K562 (cell line): ENCODE measurements at regions not wholly inside any gene's neighbourhood (a gene's known extent, or its start where the extent isn't known, plus 50 kb on each side); places are given as distances from the start of the nearest gene placed in this dataset.

Experiments
- ATAC-seq: fragments of 200-7000 bp; cut with Tn5 transposase; 3 replicates; pipeline ENCODE4 v1.9.1; 2020; ENCODE audit warnings: moderate library complexity
- BruUV-seq: library from RNA; stranded (reverse); fragments of 400-500 nt; replicated peaks from 2 replicates; lab custom pipeline; 2021; lab: Mats Ljungman, UMichigan
- CTCF ChIA-PET: fragments of 300-600 bp; formaldehyde crosslinking; extraction: SDS; loops from one replicate; lab custom pipeline; 2021; ENCODE audit warnings: low intra/inter-chr PET ratio; lab: Yijun Ruan, JAX
- POLR2A ChIA-PET: fragments of 300-600, 350-650 bp; sonication (Branson Sonifier 250); formaldehyde crosslinking; extraction: SDS; loops from one replicate; lab custom pipeline; 2021; ENCODE audit warnings: antibody characterized with exemption, inconsistent platforms; lab: Yijun Ruan, JAX
- DNase-seq, 4 experiments: peaks; one replicate each; pipeline versions ENCODE4 v3.0.0 to v3.0.0-alpha.2; 2011 to 2018; ENCODE audit warnings: low spot score in 3 of 4, mixed read lengths in 3 of 4; ENCODE audit errors: extremely low read depth in 1 of 4
- FAIRE-seq: peaks from 2 replicates; lab custom pipeline; 2011; peaks lifted over from hg19 to GRCh38; lab: Jason Lieb, UNC
- H2AFZ ChIP-seq: 2 replicates; pipeline ENCODE4 v1.6.0; 2011; ENCODE audit warnings: low read depth, low read length, control low read depth, inconsistent platforms
- H3K27ac ChIP-seq: fragments of 200-600 bp; 3 replicates; pipeline ENCODE4 v1.8.0; 2011; ENCODE audit warnings: low read depth, mild to moderate bottlenecking, control low read depth, inconsistent platforms, low read length, moderate library complexity, mixed read lengths; ENCODE audit errors: extremely low read depth
- H3K27me3 ChIP-seq, 2 experiments: fragments of 300-600 bp in 1 of 2; 2 replicates in 1 of 2; 3 replicates in 1 of 2; pipeline versions ENCODE4 v1.6.0 to v1.8.0; 2011; ENCODE audit warnings: inconsistent platforms in 2 of 2, low read length in 2 of 2, mild to moderate bottlenecking in 1 of 2, mixed read lengths in 1 of 2, moderate library complexity in 1 of 2; ENCODE audit not compliant: control insufficient read depth in 2 of 2, insufficient read depth in 2 of 2
- H3K36me3 ChIP-seq: fragments of 300-600 bp; 3 replicates; pipeline ENCODE4 v1.8.0; 2011; ENCODE audit warnings: mild to moderate bottlenecking, low read length, inconsistent platforms; ENCODE audit not compliant: control insufficient read depth, insufficient read depth
- H3K4me1 ChIP-seq, 2 experiments: fragments of 200-600 bp in 1 of 2; replicated peaks in 1 of 2; 2 replicates in 1 of 2; 3 replicates in 1 of 2; pipeline versions ENCODE4 v1.5.1 to v1.8.0; 2011; ENCODE audit warnings: inconsistent platforms in 2 of 2, low read length in 2 of 2, mild to moderate bottlenecking in 1 of 2, mixed read lengths in 1 of 2, moderate library complexity in 1 of 2; ENCODE audit not compliant: control insufficient read depth in 2 of 2, insufficient read depth in 2 of 2
- H3K4me2 ChIP-seq: 2 replicates; pipeline ENCODE4 v1.6.1; 2011; ENCODE audit warnings: low read length, control low read depth, inconsistent platforms, mixed read lengths; ENCODE audit not compliant: insufficient read depth
- H3K4me3 ChIP-seq: fragments of 200-600 bp; sonication (generic), shearing (Covaris generic); 2 replicates; pipeline ENCODE4 v1.5.1; 2016; ENCODE audit warnings: control low read depth, inconsistent platforms
- H3K79me2 ChIP-seq: fragments of 200-600 bp; 3 replicates; pipeline ENCODE4 v1.8.0; 2011; ENCODE audit warnings: low read length, inconsistent platforms; ENCODE audit not compliant: control insufficient read depth, insufficient read depth
- H3K9ac ChIP-seq, 2 experiments: 2 replicates each; pipeline versions ENCODE4 v1.6.0 to v1.6.1; 2011; ENCODE audit warnings: low read depth in 2 of 2, low read length in 2 of 2, control low read depth in 1 of 2, inconsistent platforms in 1 of 2, mild to moderate bottlenecking in 1 of 2, mixed read lengths in 1 of 2; ENCODE audit not compliant: insufficient read depth in 1 of 2
- H3K9me1 ChIP-seq: one replicate; pipeline ENCODE4 v1.6.0; 2011; ENCODE audit warnings: inconsistent platforms, mild to moderate bottlenecking, low read length, moderate library complexity; ENCODE audit not compliant: control insufficient read depth, insufficient read depth
- H3K9me3 ChIP-seq: replicated peaks from 2 replicates; pipeline ENCODE4 v1.5.1; 2011; ENCODE audit warnings: low read depth, low read length, inconsistent platforms; ENCODE audit not compliant: control insufficient read depth, insufficient read depth
- H4K20me1 ChIP-seq: replicated peaks from 2 replicates; pipeline ENCODE4 v1.6.1; 2011; ENCODE audit warnings: low read length, inconsistent platforms, mixed read lengths; ENCODE audit not compliant: control insufficient read depth, insufficient read depth
- BRD4 ChIP-seq: fragments of 200-600 bp; sonication (generic); IDR thresholded peaks from 2 replicates; pipeline ENCODE4 v1.6.1; 2017; ENCODE audit warnings: inconsistent platforms
- BRD9 ChIP-seq: fragments of 450-650 bp; IDR thresholded peaks from 2 replicates; pipeline ENCODE4 v1.6.1; 2018; ENCODE audit warnings: low read depth; ENCODE audit not compliant: partially characterized antibody
- EP400 ChIP-seq: fragments of 450-650 bp; IDR thresholded peaks from 2 replicates; pipeline ENCODE4 v1.6.1; 2017; ENCODE audit warnings: antibody characterized with exemption, mild to moderate bottlenecking, moderate library complexity
- NCOA2 ChIP-seq, 2 experiments: fragments of 450-650 bp; IDR thresholded peaks; 2 replicates each; pipeline ENCODE4 v1.6.1; 2018; ENCODE audit warnings: mild to moderate bottlenecking in 2 of 2, moderate library complexity in 1 of 2; ENCODE audit not compliant: partially characterized antibody in 2 of 2
- RBM34 ChIP-seq: fragments of 200-400 bp; formaldehyde crosslinking; IDR thresholded peaks from 2 replicates; pipeline ENCODE4 v1.6.1; 2018; ENCODE audit warnings: low read length, borderline replicate concordance; ENCODE audit not compliant: insufficient read depth
- ZKSCAN1 ChIP-seq: fragments of 150-350 bp; IDR thresholded peaks from 2 replicates; pipeline ENCODE4 v1.6.1; 2016; ENCODE audit warnings: low read depth, low read length
- ZNF764 ChIP-seq: fragments of 250-450 bp; sonication (Bioruptor Pico); IDR thresholded peaks from 2 replicates; pipeline ENCODE4 v1.4.0; 2020; ENCODE audit warnings: low read depth, mild to moderate bottlenecking, moderate library complexity
- WGBS: fragments of 100-300 bp; shearing (Covaris generic); methylation state at CpG from one replicate; pipeline ENCODE4 v1.1.6; 2016; ENCODE audit warnings: low coverage, mixed read lengths; ENCODE audit not compliant: insufficient coverage; ENCODE audit errors: missing lambda C conversion rate; 5-methylcytosine and 5-hydroxymethylcytosine counted together
- in situ Hi-C: fragments of 300-500 bp; cut with MboI; formaldehyde crosslinking; loops from 4 replicates; pipeline ENCODE4 v1.15.0; 2018; ENCODE audit warnings: inconsistent platforms, mixed read lengths
- intact Hi-C: fragments of 100-400 bp; cut with micrococcal nuclease; formaldehyde crosslinking; loops from 2 replicates; pipeline ENCODE4 v1.14.2; 2022
- TF ChIP-seq, protein P1 (sequence below): fragments of 250-450 bp; sonication (Bioruptor Pico); IDR thresholded peaks from 2 replicates; pipeline ENCODE4 v1.5.0; 2021; ENCODE audit warnings: mild to moderate bottlenecking, borderline replicate concordance
- TF ChIP-seq, protein P2 (sequence below), 2 experiments: fragments of 450-650 bp; conservative IDR thresholded peaks; 2 replicates each; pipeline ENCODE4 v1.6.1; 2017; ENCODE audit warnings: mild to moderate bottlenecking in 2 of 2, moderate library complexity in 2 of 2
- TF ChIP-seq, protein P3 (sequence below): fragments of 200-800 bp; sonication (Bioruptor generic); IDR thresholded peaks from 2 replicates; pipeline ENCODE4 v1.6.1; 2016; ENCODE audit warnings: missing genetic modification characterization, missing compliant biosample characterization

DNA sequence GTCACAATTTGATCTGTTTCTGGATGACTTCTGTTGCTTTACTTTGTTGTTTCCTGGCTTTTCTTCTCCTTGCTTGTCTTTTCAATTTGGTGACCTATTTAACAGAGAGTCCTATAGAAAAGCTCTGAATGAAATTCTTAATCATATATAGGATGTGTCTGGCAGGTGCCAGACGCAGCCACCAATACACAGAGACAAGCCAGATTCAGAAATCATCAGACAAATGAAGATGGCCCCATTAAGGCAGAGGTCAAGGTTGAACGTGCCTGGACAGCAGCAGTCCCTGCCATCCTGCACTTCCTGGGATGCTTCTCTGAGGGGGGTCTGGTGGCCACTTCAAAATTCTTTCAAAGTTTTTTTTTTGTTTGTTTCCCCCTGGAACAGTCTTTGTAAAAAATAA, 846.7 kb upstream of the COBL start:
- POLR2A ChIA-PET = no interaction called here
- CTCF ChIA-PET = no interaction called here
- FAIRE-seq = no peak
- BruUV-seq = no TSS peak
- H3K4me1 ChIP-seq = no peaks in the 10 kb centered on the region
- H3K36me3 ChIP-seq = no peaks in the 10 kb centered on the region
- H3K27me3 ChIP-seq = no peaks in the 10 kb centered on the region
- no peak for DNase-seq
- no peaks in the 10 kb centered on the region for H4K20me1 ChIP-seq
- 0% methylated on average over 2 of the region's 2 CpGs for WGBS
- H3K27ac ChIP-seq = no peak overlapping the region
- intact Hi-C loops (no loop called here), in situ Hi-C loops (no loop called here)
- H2AFZ ChIP-seq = no peak overlapping the region
- H3K4me2 ChIP-seq = no peak overlapping the region
- no peak overlapping the region for H3K9ac ChIP-seq
- H3K9me1 ChIP-seq = no peaks in the 10 kb centered on the region
- no peaks in the 10 kb centered on the region for H3K9me3 ChIP-seq
- no peaks in the 10 kb centered on the region for H3K79me2 ChIP-seq
- ATAC-seq = no peak
- H3K4me3 ChIP-seq = no peak overlapping the region
- TF ChIP-seq EP400 (no peak), ZNF764 (no peak), BRD4 (no peak), BRD9 (no peak), RBM34 (no peak), NCOA2 (IDR thresholded peaks at IDR 0.05; ENCODE audit: partially characterized antibody in 2 of 2) (no peak), ZKSCAN1 (no peak)
- TF ChIP-seq, protein P1, sequence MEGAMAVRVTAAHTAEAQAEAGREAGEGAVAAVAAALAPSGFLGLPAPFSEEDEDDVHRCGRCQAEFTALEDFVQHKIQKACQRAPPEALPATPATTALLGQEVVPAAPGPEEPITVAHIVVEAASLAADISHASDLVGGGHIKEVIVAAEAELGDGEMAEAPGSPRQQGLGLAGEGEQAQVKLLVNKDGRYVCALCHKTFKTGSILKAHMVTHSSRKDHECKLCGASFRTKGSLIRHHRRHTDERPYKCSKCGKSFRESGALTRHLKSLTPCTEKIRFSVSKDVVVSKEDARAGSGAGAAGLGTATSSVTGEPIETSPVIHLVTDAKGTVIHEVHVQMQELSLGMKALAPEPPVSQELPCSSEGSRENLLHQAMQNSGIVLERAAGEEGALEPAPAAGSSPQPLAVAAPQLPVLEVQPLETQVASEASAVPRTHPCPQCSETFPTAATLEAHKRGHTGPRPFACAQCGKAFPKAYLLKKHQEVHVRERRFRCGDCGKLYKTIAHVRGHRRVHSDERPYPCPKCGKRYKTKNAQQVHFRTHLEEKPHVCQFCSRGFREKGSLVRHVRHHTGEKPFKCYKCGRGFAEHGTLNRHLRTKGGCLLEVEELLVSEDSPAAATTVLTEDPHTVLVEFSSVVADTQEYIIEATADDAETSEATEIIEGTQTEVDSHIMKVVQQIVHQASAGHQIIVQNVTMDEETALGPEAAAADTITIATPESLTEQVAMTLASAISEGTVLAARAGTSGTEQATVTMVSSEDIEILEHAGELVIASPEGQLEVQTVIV = no peak
- TF ChIP-seq, protein P2, sequence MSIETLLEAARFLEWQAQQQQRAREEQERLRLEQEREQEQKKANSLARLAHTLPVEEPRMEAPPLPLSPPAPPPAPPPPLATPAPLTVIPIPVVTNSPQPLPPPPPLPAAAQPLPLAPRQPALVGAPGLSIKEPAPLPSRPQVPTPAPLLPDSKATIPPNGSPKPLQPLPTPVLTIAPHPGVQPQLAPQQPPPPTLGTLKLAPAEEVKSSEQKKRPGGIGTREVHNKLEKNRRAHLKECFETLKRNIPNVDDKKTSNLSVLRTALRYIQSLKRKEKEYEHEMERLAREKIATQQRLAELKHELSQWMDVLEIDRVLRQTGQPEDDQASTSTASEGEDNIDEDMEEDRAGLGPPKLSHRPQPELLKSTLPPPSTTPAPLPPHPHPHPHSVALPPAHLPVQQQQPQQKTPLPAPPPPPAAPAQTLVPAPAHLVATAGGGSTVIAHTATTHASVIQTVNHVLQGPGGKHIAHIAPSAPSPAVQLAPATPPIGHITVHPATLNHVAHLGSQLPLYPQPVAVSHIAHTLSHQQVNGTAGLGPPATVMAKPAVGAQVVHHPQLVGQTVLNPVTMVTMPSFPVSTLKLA (conservative IDR thresholded peaks at IDR 0.05) = no peak
- TF ChIP-seq, protein P3, sequence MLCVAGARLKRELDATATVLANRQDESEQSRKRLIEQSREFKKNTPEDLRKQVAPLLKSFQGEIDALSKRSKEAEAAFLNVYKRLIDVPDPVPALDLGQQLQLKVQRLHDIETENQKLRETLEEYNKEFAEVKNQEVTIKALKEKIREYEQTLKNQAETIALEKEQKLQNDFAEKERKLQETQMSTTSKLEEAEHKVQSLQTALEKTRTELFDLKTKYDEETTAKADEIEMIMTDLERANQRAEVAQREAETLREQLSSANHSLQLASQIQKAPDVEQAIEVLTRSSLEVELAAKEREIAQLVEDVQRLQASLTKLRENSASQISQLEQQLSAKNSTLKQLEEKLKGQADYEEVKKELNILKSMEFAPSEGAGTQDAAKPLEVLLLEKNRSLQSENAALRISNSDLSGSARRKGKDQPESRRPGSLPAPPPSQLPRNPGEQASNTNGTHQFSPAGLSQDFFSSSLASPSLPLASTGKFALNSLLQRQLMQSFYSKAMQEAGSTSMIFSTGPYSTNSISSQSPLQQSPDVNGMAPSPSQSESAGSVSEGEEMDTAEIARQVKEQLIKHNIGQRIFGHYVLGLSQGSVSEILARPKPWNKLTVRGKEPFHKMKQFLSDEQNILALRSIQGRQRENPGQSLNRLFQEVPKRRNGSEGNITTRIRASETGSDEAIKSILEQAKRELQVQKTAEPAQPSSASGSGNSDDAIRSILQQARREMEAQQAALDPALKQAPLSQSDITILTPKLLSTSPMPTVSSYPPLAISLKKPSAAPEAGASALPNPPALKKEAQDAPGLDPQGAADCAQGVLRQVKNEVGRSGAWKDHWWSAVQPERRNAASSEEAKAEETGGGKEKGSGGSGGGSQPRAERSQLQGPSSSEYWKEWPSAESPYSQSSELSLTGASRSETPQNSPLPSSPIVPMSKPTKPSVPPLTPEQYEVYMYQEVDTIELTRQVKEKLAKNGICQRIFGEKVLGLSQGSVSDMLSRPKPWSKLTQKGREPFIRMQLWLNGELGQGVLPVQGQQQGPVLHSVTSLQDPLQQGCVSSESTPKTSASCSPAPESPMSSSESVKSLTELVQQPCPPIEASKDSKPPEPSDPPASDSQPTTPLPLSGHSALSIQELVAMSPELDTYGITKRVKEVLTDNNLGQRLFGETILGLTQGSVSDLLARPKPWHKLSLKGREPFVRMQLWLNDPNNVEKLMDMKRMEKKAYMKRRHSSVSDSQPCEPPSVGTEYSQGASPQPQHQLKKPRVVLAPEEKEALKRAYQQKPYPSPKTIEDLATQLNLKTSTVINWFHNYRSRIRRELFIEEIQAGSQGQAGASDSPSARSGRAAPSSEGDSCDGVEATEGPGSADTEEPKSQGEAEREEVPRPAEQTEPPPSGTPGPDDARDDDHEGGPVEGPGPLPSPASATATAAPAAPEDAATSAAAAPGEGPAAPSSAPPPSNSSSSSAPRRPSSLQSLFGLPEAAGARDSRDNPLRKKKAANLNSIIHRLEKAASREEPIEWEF = no peak
